WTC11 (cell line): ENCODE measurements at regions not wholly inside any gene's neighbourhood (a gene's known extent, or its start where the extent isn't known, plus 50 kb on each side); places are given as distances from the start of the nearest gene placed in this dataset.

Experiments used
- ATAC-seq: fragments of 200-7000 bp; cut with Tn5 transposase; 2 replicates; pipeline ENCODE4 v1.10.0; 2021; ENCODE audit warnings: mild to moderate bottlenecking, moderate library complexity
- CTCF ChIA-PET: fragments of 300-600 bp; sonication (Branson Sonifier 250); formaldehyde crosslinking; loops from one replicate; lab custom pipeline; 2021; ENCODE audit warnings: antibody characterized with exemption; lab: Charles Lee
- POLR2A ChIA-PET: fragments of 350-600 bp; sonication (Branson Sonifier 250); formaldehyde crosslinking; loops from one replicate; lab custom pipeline; 2021; ENCODE audit warnings: antibody characterized with exemption; lab: Charles Lee
- DNase-seq: peaks from one replicate; pipeline ENCODE4 v3.0.0; 2021; ENCODE audit warnings: low spot score
- H3K27ac Mint-ChIP-seq: 2 replicates; pipeline ENCODE4 v1.8.0; 2021; ENCODE audit warnings: mixed read lengths
- H3K27me3 Mint-ChIP-seq: 2 replicates; pipeline ENCODE4 v1.8.0; 2021; ENCODE audit warnings: low read depth, mild to moderate bottlenecking, moderate library complexity, mixed read lengths
- H3K36me3 Mint-ChIP-seq: 2 replicates; pipeline ENCODE4 v1.8.0; 2021; ENCODE audit warnings: mixed read lengths
- H3K4me1 Mint-ChIP-seq: 2 replicates; pipeline ENCODE4 v1.8.0; 2022; ENCODE audit warnings: mixed read lengths
- H3K4me3 Mint-ChIP-seq: 2 replicates; pipeline ENCODE4 v1.8.0; 2021; ENCODE audit warnings: mild to moderate bottlenecking, moderate library complexity, mixed read lengths
- H3K9me3 Mint-ChIP-seq: 2 replicates; pipeline ENCODE4 v1.8.0; 2021; ENCODE audit warnings: mixed read lengths
- ATF3 ChIP-seq: sonication (generic); formaldehyde crosslinking; conservative IDR thresholded peaks from 2 replicates; pipeline ENCODE4 v1.8.1; 2022; ENCODE audit warnings: mild to moderate bottlenecking, missing genetic modification reagents
- ATF6 ChIP-seq: sonication (generic); formaldehyde crosslinking; IDR thresholded peaks from 2 replicates; pipeline ENCODE4 v1.8.1; 2023; ENCODE audit warnings: mild to moderate bottlenecking, missing genetic modification reagents
- CBFB ChIP-seq: sonication (generic); formaldehyde crosslinking; IDR thresholded peaks from 2 replicates; pipeline ENCODE4 v1.8.1; 2022; ENCODE audit warnings: mild to moderate bottlenecking, low read depth, missing genetic modification reagents
- CREB1 ChIP-seq: sonication (generic); formaldehyde crosslinking; IDR thresholded peaks from 2 replicates; pipeline ENCODE4 v1.8.0; 2023; ENCODE audit warnings: mild to moderate bottlenecking, missing genetic modification reagents
- CREM ChIP-seq: sonication (generic); formaldehyde crosslinking; IDR thresholded peaks from 2 replicates; pipeline ENCODE4 v1.8.1; 2022; ENCODE audit warnings: mild to moderate bottlenecking, missing genetic modification reagents, moderate library complexity
- E2F1 ChIP-seq: sonication (generic); formaldehyde crosslinking; IDR thresholded peaks from 2 replicates; pipeline ENCODE4 v1.8.0; 2022; ENCODE audit warnings: mild to moderate bottlenecking, missing genetic modification reagents
- EMX1 ChIP-seq: fragments of 250-450 bp; sonication (Bioruptor Pico); IDR thresholded peaks from 2 replicates; pipeline ENCODE4 v1.8.0; 2021; ENCODE audit warnings: mild to moderate bottlenecking
- FOXP1 ChIP-seq: sonication (generic); formaldehyde crosslinking; IDR thresholded peaks from 2 replicates; pipeline ENCODE4 v1.8.0; 2022; ENCODE audit warnings: missing genetic modification reagents, mild to moderate bottlenecking, moderate library complexity, borderline replicate concordance
- IRF2 ChIP-seq: sonication (generic); formaldehyde crosslinking; IDR thresholded peaks from 2 replicates; pipeline ENCODE4 v1.8.0; 2022; ENCODE audit warnings: low read depth, missing genetic modification reagents, borderline replicate concordance
- KAT7 ChIP-seq: sonication (generic); formaldehyde crosslinking; IDR thresholded peaks from 2 replicates; pipeline ENCODE4 v1.8.1; 2023; ENCODE audit warnings: missing genetic modification reagents, mild to moderate bottlenecking, borderline replicate concordance
- MYBL2 ChIP-seq: sonication (generic); formaldehyde crosslinking; IDR thresholded peaks from 2 replicates; pipeline ENCODE4 v1.8.1; 2023; ENCODE audit warnings: mild to moderate bottlenecking, moderate library complexity, missing genetic modification reagents
- NFATC4 ChIP-seq: fragments of 250-450 bp; sonication (Bioruptor Pico); IDR thresholded peaks from 2 replicates; pipeline ENCODE4 v1.9.0; 2021; ENCODE audit warnings: mild to moderate bottlenecking
- NFE2L1 ChIP-seq: sonication (generic); formaldehyde crosslinking; IDR thresholded peaks from 2 replicates; pipeline ENCODE4 v1.8.1; 2023; ENCODE audit warnings: missing genetic modification reagents
- OVOL2 ChIP-seq: fragments of 250-450 bp; sonication (Bioruptor Pico); IDR thresholded peaks from 2 replicates; pipeline ENCODE4 v1.9.0; 2021; ENCODE audit warnings: mild to moderate bottlenecking, borderline replicate concordance
- RELA ChIP-seq: sonication (generic); formaldehyde crosslinking; IDR thresholded peaks from 2 replicates; pipeline ENCODE4 v1.8.1; 2022; ENCODE audit warnings: missing genetic modification reagents, mild to moderate bottlenecking, borderline replicate concordance
- SP1 ChIP-seq: sonication (generic); formaldehyde crosslinking; conservative IDR thresholded peaks from 2 replicates; pipeline ENCODE4 v1.8.1; 2022; ENCODE audit warnings: missing genetic modification reagents
- TEAD1 ChIP-seq: sonication (generic); formaldehyde crosslinking; IDR thresholded peaks from 2 replicates; pipeline ENCODE4 v1.8.0; 2022; ENCODE audit warnings: mild to moderate bottlenecking, missing genetic modification reagents
- ZMAT4 ChIP-seq: fragments of 250-450 bp; sonication (Bioruptor Pico); IDR thresholded peaks from 2 replicates; pipeline ENCODE4 v1.9.0; 2021; ENCODE audit warnings: mild to moderate bottlenecking
- ZNF232 ChIP-seq: sonication (generic); formaldehyde crosslinking; IDR thresholded peaks from 2 replicates; pipeline ENCODE4 v1.8.0; 2022; ENCODE audit warnings: mild to moderate bottlenecking, missing genetic modification reagents
- ZNF532 ChIP-seq: fragments of 250-450 bp; sonication (Bioruptor Pico); IDR thresholded peaks from 2 replicates; pipeline ENCODE4 v1.9.0; 2021; ENCODE audit warnings: mild to moderate bottlenecking, borderline replicate concordance

- ATAC-seq (no peak), DNase-seq (no peak)
- peaks cover 48% of the 10 kb centered on the region for H3K4me1 Mint-ChIP-seq
- no peak overlapping the region for H3K4me3 Mint-ChIP-seq
- H3K9me3 Mint-ChIP-seq = no peaks in the 10 kb centered on the region
- TF ChIP-seq ZMAT4 (no peak), ZNF532 (CRISPR knock-in tag) (no peak), ZNF232 (CRISPR knock-in tag) (no peak)
- H3K36me3 Mint-ChIP-seq = no peaks in the 10 kb centered on the region
- ChIA-PET POLR2A (no interaction called here), CTCF (no interaction called here)
- H3K27ac Mint-ChIP-seq = no peak overlapping the region
- no peaks in the 10 kb centered on the region for H3K27me3 Mint-ChIP-seq
These were observed 63.5 kb upstream of the TENM3 start for GRCh38 chr4:182179751-182180150.

GRCh38 chr4:182185491-182185890 lies 57.7 kb upstream of the TENM3 start:
- Mint-ChIP-seq H3K27ac (no peak overlapping the region), H3K36me3 (no peaks in the 10 kb centered on the region), H3K27me3 (no peaks in the 10 kb centered on the region), H3K9me3 (no peaks in the 10 kb centered on the region), H3K4me3 (no peak overlapping the region), H3K4me1 (peaks cover 21% of the 10 kb centered on the region)
- DNase-seq = no peak
- ATAC-seq = no peak
- TF ChIP-seq RELA (CRISPR knock-in tag) (no peak), OVOL2 (CRISPR knock-in tag) (no peak), CBFB (CRISPR knock-in tag) (no peak), FOXP1 (CRISPR knock-in tag) (no peak)
- POLR2A ChIA-PET = interaction anchor here (0.6 kb wide), 1 partner anchor 40 kb away, joined by 3 read pairs; no protein-coding TSS in a partner anchor
- CTCF ChIA-PET = no interaction called here

- ATAC-seq (no peak), DNase-seq (no peak)
- peaks cover 27% of the 10 kb centered on the region for H3K4me1 Mint-ChIP-seq
- H3K4me3 Mint-ChIP-seq = no peak overlapping the region
- H3K27ac Mint-ChIP-seq = no peak overlapping the region
- ChIA-PET POLR2A (no interaction called here), CTCF (no interaction called here)
- TF ChIP-seq TEAD1 (CRISPR knock-in tag) = no peak
- no peak for TF ChIP-seq E2F1
- TF ChIP-seq EMX1 (CRISPR knock-in tag) = no peak
- no peak for TF ChIP-seq CREM (CRISPR knock-in tag)
- TF ChIP-seq IRF2 (CRISPR knock-in tag) = no peak
- no peak for TF ChIP-seq CBFB (CRISPR knock-in tag)
- no peak for TF ChIP-seq ATF6 (CRISPR knock-in tag)
- no peak for TF ChIP-seq SP1
- TF ChIP-seq NFE2L1 (CRISPR knock-in tag) = no peak
- no peak for TF ChIP-seq ATF3 (CRISPR knock-in tag)
- TF ChIP-seq KAT7 = no peak
- TF ChIP-seq CREB1 (CRISPR knock-in tag) = no peak
- TF ChIP-seq NFATC4 = no peak
- TF ChIP-seq MYBL2 (CRISPR knock-in tag) = no peak
- no peaks in the 10 kb centered on the region for H3K9me3 Mint-ChIP-seq
- no peaks in the 10 kb centered on the region for H3K27me3 Mint-ChIP-seq
- H3K36me3 Mint-ChIP-seq = no peaks in the 10 kb centered on the region
These were observed 55.5 kb upstream of the TENM3 start for GRCh38 chr4:182187674-182188073.
